ENCODE measurements at regions not wholly inside any gene's neighbourhood (a gene's known extent, or its start where the extent isn't known, plus 50 kb on each side); places are given as distances from the start of the nearest gene placed in this dataset.

GRCh38 chr18:26619350-26619749 lies 71.0 kb upstream of the KCTD1 start:
- H3K27ac ChIP-seq (ENCODE audit: low read depth in 2 of 2, low read length in 2 of 2): no peak overlapping the region
- H3K9ac ChIP-seq (ENCODE audit: low read length in 3 of 3): no peak overlapping the region
- no peaks in the 10 kb centered on the region for H3K36me3 ChIP-seq (ENCODE audit: control insufficient read depth in 2 of 3, insufficient read depth in 3 of 3, low read length in 3 of 3)
- DNase-seq (no peak), FAIRE-seq (no peak)
- H3K4me3 ChIP-seq (ENCODE audit: low read length in 3 of 3): no peak overlapping the region
- no peak for TF ChIP-seq CTCF (IDR thresholded peaks at IDR 0.05; ENCODE audit: borderline replicate concordance, extremely low read depth, insufficient read depth)
- intact Hi-C loops (cut with DNase I): no loop called here
- H3K27me3 ChIP-seq (ENCODE audit: control insufficient read depth, insufficient read depth, low read length): no peaks in the 10 kb centered on the region
- H3K9me3 ChIP-seq (ENCODE audit: control insufficient read depth in 2 of 3, insufficient read depth in 1 of 3, low read length in 3 of 3): peaks cover 0 to 2% (median 0%) of the 10 kb centered on the region in 3 donors
- peaks cover 0 to 3% (median 3%) of the 10 kb centered on the region in 3 donors for H3K4me1 ChIP-seq (ENCODE audit: control insufficient read depth in 2 of 3, insufficient read depth in 2 of 3, low read depth in 1 of 3, low read length in 3 of 3)

GRCh38 chr18:26618135-26618534 lies 69.8 kb upstream of the KCTD1 start:
- intact Hi-C loops (cut with DNase I): no loop called here
- Histone ChIP-seq H3K4me1 (ENCODE audit: control insufficient read depth in 2 of 3, insufficient read depth in 2 of 3, low read depth in 1 of 3, low read length in 3 of 3) (peaks cover 0 to 3% (median 3%) of the 10 kb centered on the region in 3 donors), H3K27me3 (ENCODE audit: control insufficient read depth, insufficient read depth, low read length) (no peaks in the 10 kb centered on the region), H3K9ac (ENCODE audit: low read length in 3 of 3) (no peak overlapping the region), H3K36me3 (ENCODE audit: control insufficient read depth in 2 of 3, insufficient read depth in 3 of 3, low read length in 3 of 3) (no peaks in the 10 kb centered on the region), H3K9me3 (ENCODE audit: control insufficient read depth in 2 of 3, insufficient read depth in 1 of 3, low read length in 3 of 3) (no peaks in the 10 kb centered on the region), H3K4me3 (ENCODE audit: low read length in 3 of 3) (no peak overlapping the region), H3K27ac (ENCODE audit: low read depth in 2 of 2, low read length in 2 of 2) (no peak overlapping the region)
- DNase-seq: no peak
- no peak for FAIRE-seq
- TF ChIP-seq CTCF (IDR thresholded peaks at IDR 0.05; ENCODE audit: borderline replicate concordance, extremely low read depth, insufficient read depth): no peak

GRCh38 chr18:26617151-26617554 lies 68.8 kb upstream of the KCTD1 start:
- H3K4me3 ChIP-seq (ENCODE audit: low read length in 3 of 3): no peak overlapping the region
- FAIRE-seq: no peak
- DNase-seq: no peak
- no peaks in the 10 kb centered on the region for H3K36me3 ChIP-seq (ENCODE audit: control insufficient read depth in 2 of 3, insufficient read depth in 3 of 3, low read length in 3 of 3)
- no peaks in the 10 kb centered on the region for H3K27me3 ChIP-seq (ENCODE audit: control insufficient read depth, insufficient read depth, low read length)
- intact Hi-C loops (cut with DNase I): no loop called here
- H3K27ac ChIP-seq (ENCODE audit: low read depth in 2 of 2, low read length in 2 of 2): no peak overlapping the region
- H3K4me1 ChIP-seq (ENCODE audit: control insufficient read depth in 2 of 3, insufficient read depth in 2 of 3, low read depth in 1 of 3, low read length in 3 of 3): peaks cover 0 to 3% (median 3%) of the 10 kb centered on the region in 3 donors
- no peak for TF ChIP-seq CTCF (IDR thresholded peaks at IDR 0.05; ENCODE audit: borderline replicate concordance, extremely low read depth, insufficient read depth)
- no peak overlapping the region for H3K9ac ChIP-seq (ENCODE audit: low read length in 3 of 3)
- no peaks in the 10 kb centered on the region for H3K9me3 ChIP-seq (ENCODE audit: control insufficient read depth in 2 of 3, insufficient read depth in 1 of 3, low read length in 3 of 3)

GRCh38 chr18:26614374-26614773 lies 66.0 kb upstream of the KCTD1 start:
- FAIRE-seq: no peak
- no peak overlapping the region for H3K9ac ChIP-seq (ENCODE audit: low read length in 3 of 3)
- intact Hi-C loops (cut with DNase I): no loop called here
- H3K36me3 ChIP-seq (ENCODE audit: control insufficient read depth in 2 of 3, insufficient read depth in 3 of 3, low read length in 3 of 3): no peaks in the 10 kb centered on the region
- H3K4me3 ChIP-seq (ENCODE audit: low read length in 3 of 3): no peak overlapping the region
- no peaks in the 10 kb centered on the region for H3K27me3 ChIP-seq (ENCODE audit: control insufficient read depth, insufficient read depth, low read length)
- H3K9me3 ChIP-seq (ENCODE audit: control insufficient read depth in 2 of 3, insufficient read depth in 1 of 3, low read length in 3 of 3): no peaks in the 10 kb centered on the region
- peaks cover 0 to 3% (median 3%) of the 10 kb centered on the region in 3 donors for H3K4me1 ChIP-seq (ENCODE audit: control insufficient read depth in 2 of 3, insufficient read depth in 2 of 3, low read depth in 1 of 3, low read length in 3 of 3)
- H3K27ac ChIP-seq (ENCODE audit: low read depth in 2 of 2, low read length in 2 of 2): no peak overlapping the region
- TF ChIP-seq CTCF (IDR thresholded peaks at IDR 0.05; ENCODE audit: borderline replicate concordance, extremely low read depth, insufficient read depth): no peak
- no peak for DNase-seq

Data from kidney (tissue), 13 donors.